Suprapubic skin (tissue), 4 donors: ENCODE measurements at regions not wholly inside any gene's neighbourhood (a gene's known extent, or its start where the extent isn't known, plus 50 kb on each side); places are given as distances from the start of the nearest gene placed in this dataset.

Experiments used
- DNase-seq, 2 donors: peaks; one replicate each; pipeline ENCODE4 v3.0.0-alpha.2; 2019; ENCODE audit warnings: low spot score in 2 of 2
- H3K27ac ChIP-seq: fragments of 200-600 bp; sonication (generic); one replicate; pipeline ENCODE4 v1.5.1; 2019
- H3K27me3 ChIP-seq: fragments of 200-600 bp; sonication (generic); one replicate; pipeline ENCODE4 v1.5.1; 2019
- H3K36me3 ChIP-seq: fragments of 200-600 bp; sonication (generic); one replicate; pipeline ENCODE4 v1.5.1; 2019
- H3K4me1 ChIP-seq: fragments of 200-600 bp; sonication (generic); one replicate; pipeline ENCODE4 v1.5.1; 2019
- H3K4me3 ChIP-seq: fragments of 200-600 bp; sonication (generic); one replicate; pipeline ENCODE4 v1.5.1; 2019; ENCODE audit warnings: mild to moderate bottlenecking
- H3K9me3 ChIP-seq: fragments of 200-600 bp; sonication (generic); one replicate; pipeline ENCODE4 v1.5.1; 2019
- EP300 ChIP-seq: sonication (generic); formaldehyde crosslinking; IDR thresholded peaks from one replicate; pipeline ENCODE4 v1.6.1; 2017; ENCODE audit warnings: antibody characterized with exemption
- POLR2A ChIP-seq, 2 donors: fragments of 450-650 bp; IDR thresholded peaks; one replicate each; pipeline ENCODE4 v1.6.1; 2017; ENCODE audit warnings: antibody characterized with exemption in 2 of 2, mild to moderate bottlenecking in 2 of 2, moderate library complexity in 2 of 2
- POLR2AphosphoS5 ChIP-seq, 3 donors: sonication (generic); formaldehyde crosslinking; IDR thresholded peaks; one replicate each; pipeline ENCODE4 v1.6.1; 2017; ENCODE audit warnings: antibody characterized with exemption in 3 of 3
- WGBS: methylation state at CpG from one replicate; pipeline ENCODE4 v1.1.5; 2018; 5-methylcytosine and 5-hydroxymethylcytosine counted together
- TF ChIP-seq, protein P1 (sequence below), 2 donors: fragments of 200-600 bp in 1 of 2; fragments of 450-650 bp in 1 of 2; sonication (generic) in 1 of 2; IDR thresholded peaks; one replicate each; pipeline ENCODE4 v1.5.1; 2016 to 2019; ENCODE audit warnings: antibody characterized with exemption in 2 of 2, mild to moderate bottlenecking in 1 of 2, moderate library complexity in 1 of 2

DNA sequence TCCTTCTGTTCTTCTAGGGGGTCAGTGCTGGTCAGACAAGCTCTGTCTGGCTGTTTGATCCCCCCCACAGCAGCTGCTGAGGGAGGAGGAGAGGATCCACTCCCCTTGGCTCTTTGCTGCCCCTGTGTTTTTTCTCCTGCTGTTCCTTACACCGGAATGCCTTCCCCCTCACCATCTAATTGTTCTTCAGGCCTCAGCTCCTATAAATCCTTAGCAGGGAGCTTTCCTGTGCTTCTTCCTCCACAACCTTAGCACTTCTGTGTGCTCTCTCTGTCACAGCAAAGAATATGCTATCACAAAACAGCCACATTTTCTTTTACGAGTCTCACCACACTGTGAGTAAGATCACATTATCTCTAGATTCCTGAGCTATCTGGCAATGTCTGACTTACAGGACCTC is 196.6 kb downstream of the OTOR start:
- Histone ChIP-seq H3K36me3 (no peaks in the 10 kb centered on the region), H3K4me3 (no peak overlapping the region), H3K27me3 (no peaks in the 10 kb centered on the region), H3K4me1 (no peaks in the 10 kb centered on the region), H3K9me3 (no peaks in the 10 kb centered on the region), H3K27ac (no peak overlapping the region)
- TF ChIP-seq POLR2AphosphoS5 (IDR thresholded peaks at IDR 0.05) (no peak), POLR2A (IDR thresholded peaks at IDR 0.05) (no peak), EP300 (no peak)
- TF ChIP-seq, protein P1, sequence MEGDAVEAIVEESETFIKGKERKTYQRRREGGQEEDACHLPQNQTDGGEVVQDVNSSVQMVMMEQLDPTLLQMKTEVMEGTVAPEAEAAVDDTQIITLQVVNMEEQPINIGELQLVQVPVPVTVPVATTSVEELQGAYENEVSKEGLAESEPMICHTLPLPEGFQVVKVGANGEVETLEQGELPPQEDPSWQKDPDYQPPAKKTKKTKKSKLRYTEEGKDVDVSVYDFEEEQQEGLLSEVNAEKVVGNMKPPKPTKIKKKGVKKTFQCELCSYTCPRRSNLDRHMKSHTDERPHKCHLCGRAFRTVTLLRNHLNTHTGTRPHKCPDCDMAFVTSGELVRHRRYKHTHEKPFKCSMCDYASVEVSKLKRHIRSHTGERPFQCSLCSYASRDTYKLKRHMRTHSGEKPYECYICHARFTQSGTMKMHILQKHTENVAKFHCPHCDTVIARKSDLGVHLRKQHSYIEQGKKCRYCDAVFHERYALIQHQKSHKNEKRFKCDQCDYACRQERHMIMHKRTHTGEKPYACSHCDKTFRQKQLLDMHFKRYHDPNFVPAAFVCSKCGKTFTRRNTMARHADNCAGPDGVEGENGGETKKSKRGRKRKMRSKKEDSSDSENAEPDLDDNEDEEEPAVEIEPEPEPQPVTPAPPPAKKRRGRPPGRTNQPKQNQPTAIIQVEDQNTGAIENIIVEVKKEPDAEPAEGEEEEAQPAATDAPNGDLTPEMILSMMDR (IDR thresholded peaks at IDR 0.05), result no peak
- 62% methylated on average over 2 of the region's 2 CpGs for WGBS
- no peak for DNase-seq

DNA sequence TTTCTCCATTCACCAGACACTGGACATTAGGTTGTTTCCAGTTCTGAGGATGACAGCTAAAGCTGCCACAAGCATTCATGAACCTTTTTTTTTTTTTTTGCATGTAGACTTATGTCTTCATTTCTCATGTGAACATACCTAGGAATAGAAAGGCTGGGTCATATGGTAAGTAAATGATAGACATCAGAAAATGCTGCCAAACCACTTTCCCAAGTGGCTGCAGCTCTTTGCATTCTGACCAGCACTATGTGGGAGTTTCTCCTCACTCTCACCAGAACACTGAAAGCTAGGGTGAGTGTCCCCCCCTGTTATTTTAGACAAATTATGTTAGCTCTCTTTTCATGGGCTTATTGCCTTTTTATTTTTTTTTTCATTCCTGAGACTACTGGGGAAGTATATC is 197.5 kb downstream of the OTOR start:
- Histone ChIP-seq H3K9me3 (no peaks in the 10 kb centered on the region), H3K4me1 (no peaks in the 10 kb centered on the region), H3K27me3 (no peaks in the 10 kb centered on the region), H3K27ac (no peak overlapping the region), H3K4me3 (no peak overlapping the region), H3K36me3 (no peaks in the 10 kb centered on the region)
- TF ChIP-seq, protein P1 (IDR thresholded peaks at IDR 0.05), result no peak
- TF ChIP-seq POLR2A (IDR thresholded peaks at IDR 0.05) (no peak), POLR2AphosphoS5 (IDR thresholded peaks at IDR 0.05) (no peak), EP300 (no peak)
- DNase-seq, result no peak

DNA sequence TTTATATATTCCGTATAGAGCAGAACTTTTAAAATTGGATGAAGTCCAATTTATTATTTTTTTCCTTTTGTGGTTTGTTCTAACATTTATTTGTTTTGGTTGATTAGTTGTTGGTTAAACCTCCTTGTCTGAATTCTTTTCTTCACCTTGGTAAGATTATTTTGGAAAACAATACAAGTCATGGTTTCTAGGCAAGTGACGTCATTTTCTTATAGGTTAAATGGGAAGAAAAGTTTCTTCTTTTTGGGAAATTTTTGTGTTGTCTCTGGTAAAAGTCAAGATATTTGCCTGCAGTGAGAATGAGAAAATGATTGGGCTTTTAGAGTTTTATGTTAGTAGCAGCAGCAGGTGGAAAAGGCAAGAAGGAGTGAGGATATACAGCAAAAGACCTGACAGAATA is 197.9 kb downstream of the OTOR start:
- no peak for DNase-seq
- 78% methylated on average over 2 of the region's 2 CpGs for WGBS
- H3K9me3 ChIP-seq, result no peaks in the 10 kb centered on the region
- no peak overlapping the region for H3K4me3 ChIP-seq
- H3K27ac ChIP-seq, result no peak overlapping the region
- H3K36me3 ChIP-seq, result no peaks in the 10 kb centered on the region
- H3K27me3 ChIP-seq, result no peaks in the 10 kb centered on the region
- no peak for TF ChIP-seq POLR2AphosphoS5 (IDR thresholded peaks at IDR 0.05)
- TF ChIP-seq POLR2A (IDR thresholded peaks at IDR 0.05), result no peak
- TF ChIP-seq EP300, result no peak
- H3K4me1 ChIP-seq, result no peaks in the 10 kb centered on the region

DNA sequence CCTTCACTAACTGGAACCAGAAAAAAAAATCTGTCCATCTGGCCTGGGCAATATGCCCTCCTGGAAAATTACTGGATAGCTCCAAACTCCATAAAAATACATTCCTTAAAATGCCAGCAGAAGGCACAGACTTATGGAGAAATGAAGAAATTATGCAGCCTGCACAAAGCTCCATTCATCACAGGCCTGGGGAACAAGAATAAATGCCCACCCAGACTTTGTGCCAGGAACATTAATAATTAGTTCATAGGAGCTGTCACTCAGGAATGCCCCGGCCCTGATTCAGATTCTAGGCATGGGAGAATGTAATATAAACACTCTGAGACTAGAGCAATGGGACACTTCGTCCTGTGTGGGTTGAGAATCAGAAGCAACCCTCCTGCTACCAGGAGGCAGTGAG is 199.3 kb downstream of the OTOR start:
- no peaks in the 10 kb centered on the region for H3K27me3 ChIP-seq
- H3K4me3 ChIP-seq, result no peak overlapping the region
- H3K36me3 ChIP-seq, result no peaks in the 10 kb centered on the region
- WGBS, result 46% methylated on average over 2 of the region's 2 CpGs
- no peak for DNase-seq
- H3K4me1 ChIP-seq, result no peaks in the 10 kb centered on the region
- TF ChIP-seq EP300 (no peak), POLR2A (IDR thresholded peaks at IDR 0.05) (no peak), POLR2AphosphoS5 (IDR thresholded peaks at IDR 0.05) (no peak)
- TF ChIP-seq, protein P1 (IDR thresholded peaks at IDR 0.05), result no peak
- no peaks in the 10 kb centered on the region for H3K9me3 ChIP-seq
- no peak overlapping the region for H3K27ac ChIP-seq

DNA sequence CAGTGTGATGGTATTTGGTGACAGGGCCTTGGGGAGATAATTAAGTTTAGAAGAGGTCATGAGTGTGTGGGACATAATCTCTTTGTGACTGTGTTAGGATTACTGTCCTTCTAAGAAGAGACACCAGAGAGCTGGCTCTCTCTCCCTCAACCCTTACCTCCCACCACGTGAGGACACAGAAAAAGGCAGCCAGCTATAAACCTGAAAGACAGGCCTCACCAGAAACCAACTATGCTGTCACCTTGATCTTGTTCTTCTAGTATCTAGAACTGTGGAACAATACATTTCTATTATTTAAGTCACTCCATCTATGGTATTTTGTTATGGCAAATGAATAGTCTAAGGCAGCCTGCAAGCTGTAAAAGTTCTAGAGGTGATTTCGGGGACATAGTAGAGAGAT is 203.7 kb downstream of the OTOR start:
- no peaks in the 10 kb centered on the region for H3K9me3 ChIP-seq
- H3K27ac ChIP-seq, result no peak overlapping the region
- WGBS, result 59% methylated on average over 2 of the region's 2 CpGs
- no peaks in the 10 kb centered on the region for H3K27me3 ChIP-seq
- no peaks in the 10 kb centered on the region for H3K36me3 ChIP-seq
- no peaks in the 10 kb centered on the region for H3K4me1 ChIP-seq
- TF ChIP-seq EP300, result no peak
- TF ChIP-seq POLR2A (IDR thresholded peaks at IDR 0.05), result no peak
- TF ChIP-seq, protein P1 (IDR thresholded peaks at IDR 0.05), result no peak
- TF ChIP-seq POLR2AphosphoS5 (IDR thresholded peaks at IDR 0.05), result no peak
- H3K4me3 ChIP-seq, result no peak overlapping the region
- no peak for DNase-seq

DNA sequence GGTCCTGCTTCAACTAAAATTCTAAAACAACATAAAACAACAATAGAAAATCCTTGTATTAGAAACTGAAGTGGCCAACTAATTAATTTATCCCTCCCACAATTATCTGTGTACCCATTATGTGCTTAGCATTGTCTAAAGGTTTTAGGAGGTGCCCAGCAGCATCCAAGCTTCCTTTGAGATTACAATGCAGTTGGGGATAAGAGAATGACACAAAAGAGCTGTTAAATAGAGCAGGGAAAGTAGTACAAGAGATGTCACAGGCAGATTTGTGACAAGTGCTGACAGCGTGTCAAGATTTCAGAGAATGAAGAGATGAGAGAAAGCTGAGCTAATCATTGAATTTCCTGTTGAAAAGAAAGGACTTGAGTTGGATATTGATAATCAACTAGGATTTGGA is 204.8 kb downstream of the OTOR start:
- H3K27ac ChIP-seq, result no peak overlapping the region

More for the DNA sequence above, 204.8 kb downstream of the OTOR start:
- TF ChIP-seq POLR2AphosphoS5 (IDR thresholded peaks at IDR 0.05) (no peak), POLR2A (IDR thresholded peaks at IDR 0.05) (no peak), EP300 (no peak)
- TF ChIP-seq, protein P1 (IDR thresholded peaks at IDR 0.05), result no peak
- DNase-seq, result no peak
- no peaks in the 10 kb centered on the region for H3K4me1 ChIP-seq
- no peak overlapping the region for H3K4me3 ChIP-seq
- no peaks in the 10 kb centered on the region for H3K9me3 ChIP-seq
- no peaks in the 10 kb centered on the region for H3K27me3 ChIP-seq
- WGBS, result 51% methylated on average over 1 of the region's 1 CpG
- no peaks in the 10 kb centered on the region for H3K36me3 ChIP-seq
